ENCODE measurements at regions not wholly inside any gene's neighbourhood (a gene's known extent, or its start where the extent isn't known, plus 50 kb on each side); places are given as distances from the start of the nearest gene placed in this dataset.

GRCh38 chr1:234683127-234683860 lies 73.3 kb upstream of the IRF2BP2 start:
- Histone ChIP-seq H3K9me3 (no peaks in the 10 kb centered on the region), H3K27ac (peak overlapping the region; percentile 53 to 85), H3K4me1 (peaks cover 0 to 4% of the 10 kb centered on the region in 2 donors), H3K36me3 (no peaks in the 10 kb centered on the region), H3K4me3 (no peak overlapping the region), H3K27me3 (no peaks in the 10 kb centered on the region)
- DNase-seq (ENCODE audit: low spot score in 2 of 2) = no peak
- intact Hi-C loops (cut with DNase I; ENCODE audit: low total_unique reads) = no loop called here
- TF ChIP-seq POLR2AphosphoS5 (IDR thresholded peaks at IDR 0.05) = no peak
- no peak for TF ChIP-seq POLR2A (IDR thresholded peaks at IDR 0.05)
- TF ChIP-seq, protein P1, sequence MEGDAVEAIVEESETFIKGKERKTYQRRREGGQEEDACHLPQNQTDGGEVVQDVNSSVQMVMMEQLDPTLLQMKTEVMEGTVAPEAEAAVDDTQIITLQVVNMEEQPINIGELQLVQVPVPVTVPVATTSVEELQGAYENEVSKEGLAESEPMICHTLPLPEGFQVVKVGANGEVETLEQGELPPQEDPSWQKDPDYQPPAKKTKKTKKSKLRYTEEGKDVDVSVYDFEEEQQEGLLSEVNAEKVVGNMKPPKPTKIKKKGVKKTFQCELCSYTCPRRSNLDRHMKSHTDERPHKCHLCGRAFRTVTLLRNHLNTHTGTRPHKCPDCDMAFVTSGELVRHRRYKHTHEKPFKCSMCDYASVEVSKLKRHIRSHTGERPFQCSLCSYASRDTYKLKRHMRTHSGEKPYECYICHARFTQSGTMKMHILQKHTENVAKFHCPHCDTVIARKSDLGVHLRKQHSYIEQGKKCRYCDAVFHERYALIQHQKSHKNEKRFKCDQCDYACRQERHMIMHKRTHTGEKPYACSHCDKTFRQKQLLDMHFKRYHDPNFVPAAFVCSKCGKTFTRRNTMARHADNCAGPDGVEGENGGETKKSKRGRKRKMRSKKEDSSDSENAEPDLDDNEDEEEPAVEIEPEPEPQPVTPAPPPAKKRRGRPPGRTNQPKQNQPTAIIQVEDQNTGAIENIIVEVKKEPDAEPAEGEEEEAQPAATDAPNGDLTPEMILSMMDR (IDR thresholded peaks at IDR 0.05) = no peak

DNA sequence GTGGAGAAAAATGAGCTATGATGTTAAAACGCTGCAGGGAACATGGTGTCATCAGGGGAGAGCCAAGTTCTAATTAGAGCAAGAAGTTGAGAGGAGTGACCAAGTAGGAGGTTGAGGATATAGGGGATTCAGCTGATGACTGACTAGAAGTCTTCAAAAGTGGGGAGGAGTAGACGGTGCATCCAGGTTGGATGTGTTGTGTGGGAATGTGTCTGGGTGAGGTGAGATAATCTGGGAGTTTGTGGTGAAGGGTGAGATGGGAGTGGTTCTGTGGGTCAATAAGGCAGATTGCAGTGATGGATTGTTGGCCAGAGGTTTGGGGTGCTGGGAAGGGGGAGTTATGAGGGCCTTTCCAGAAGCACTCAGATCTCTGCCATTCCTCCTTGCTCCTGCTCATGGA lies 72.0 kb upstream of the IRF2BP2 start:
- TF ChIP-seq POLR2AphosphoS5 (IDR thresholded peaks at IDR 0.05) (no peak), POLR2A (IDR thresholded peaks at IDR 0.05) (no peak)
- TF ChIP-seq, protein P1 (IDR thresholded peaks at IDR 0.05) = no peak
- Histone ChIP-seq H3K27me3 (no peaks in the 10 kb centered on the region), H3K36me3 (no peaks in the 10 kb centered on the region), H3K9me3 (no peaks in the 10 kb centered on the region), H3K27ac (peak overlapping the region in 1 of 2 donors; percentile 17), H3K4me3 (no peak overlapping the region), H3K4me1 (peaks cover 0 to 4% of the 10 kb centered on the region in 2 donors)
- no peak for DNase-seq (ENCODE audit: low spot score in 2 of 2)
- intact Hi-C loops (cut with DNase I; ENCODE audit: low total_unique reads) = no loop called here

DNA sequence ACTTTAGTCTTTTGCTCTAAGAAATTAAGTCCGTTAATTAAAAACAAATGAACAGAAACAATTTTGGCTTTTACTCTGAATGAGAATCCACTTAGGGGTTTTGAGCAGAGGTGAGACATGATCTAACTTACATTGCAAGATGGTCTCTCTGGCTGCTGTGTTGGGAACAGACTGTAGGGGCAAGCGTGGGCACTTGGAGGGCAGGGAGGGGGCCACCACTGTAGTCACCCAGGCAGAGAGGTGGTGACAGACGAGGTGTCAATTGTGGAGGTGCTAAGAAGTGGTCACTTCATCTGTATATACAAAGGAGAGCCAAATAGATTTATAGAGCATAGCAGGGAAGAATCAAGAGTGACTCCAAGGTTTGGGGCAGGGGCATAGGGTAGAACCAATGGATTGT lies 71.1 kb upstream of the IRF2BP2 start:
- intact Hi-C loops (cut with DNase I; ENCODE audit: low total_unique reads) = no loop called here
- H3K4me1 ChIP-seq = peaks cover 0 to 4% of the 10 kb centered on the region in 2 donors
- H3K27ac ChIP-seq = no peak overlapping the region
- H3K9me3 ChIP-seq = no peaks in the 10 kb centered on the region
- H3K36me3 ChIP-seq = no peaks in the 10 kb centered on the region
- no peaks in the 10 kb centered on the region for H3K27me3 ChIP-seq
- H3K4me3 ChIP-seq = no peak overlapping the region
- TF ChIP-seq, protein P1 (IDR thresholded peaks at IDR 0.05) = no peak
- TF ChIP-seq POLR2AphosphoS5 (IDR thresholded peaks at IDR 0.05) (no peak), POLR2A (IDR thresholded peaks at IDR 0.05) (no peak)
- DNase-seq (ENCODE audit: low spot score in 2 of 2) = peak in 1 of 2 donors; percentile 22

GRCh38 chr1:234680331-234680904 lies 70.4 kb upstream of the IRF2BP2 start:
- H3K4me1 ChIP-seq = peaks cover 0 to 4% of the 10 kb centered on the region in 2 donors
- intact Hi-C loops (cut with DNase I; ENCODE audit: low total_unique reads) = no loop called here
- H3K9me3 ChIP-seq = no peaks in the 10 kb centered on the region
- DNase-seq (ENCODE audit: low spot score in 2 of 2) = peak in 1 of 2 donors; percentile 22
- TF ChIP-seq, protein P1 (IDR thresholded peaks at IDR 0.05) = no peak
- TF ChIP-seq POLR2A (IDR thresholded peaks at IDR 0.05) = no peak
- TF ChIP-seq POLR2AphosphoS5 (IDR thresholded peaks at IDR 0.05) = no peak
- no peak overlapping the region for H3K27ac ChIP-seq
- H3K36me3 ChIP-seq = no peaks in the 10 kb centered on the region
- no peak overlapping the region for H3K4me3 ChIP-seq
- H3K27me3 ChIP-seq = no peaks in the 10 kb centered on the region

DNA sequence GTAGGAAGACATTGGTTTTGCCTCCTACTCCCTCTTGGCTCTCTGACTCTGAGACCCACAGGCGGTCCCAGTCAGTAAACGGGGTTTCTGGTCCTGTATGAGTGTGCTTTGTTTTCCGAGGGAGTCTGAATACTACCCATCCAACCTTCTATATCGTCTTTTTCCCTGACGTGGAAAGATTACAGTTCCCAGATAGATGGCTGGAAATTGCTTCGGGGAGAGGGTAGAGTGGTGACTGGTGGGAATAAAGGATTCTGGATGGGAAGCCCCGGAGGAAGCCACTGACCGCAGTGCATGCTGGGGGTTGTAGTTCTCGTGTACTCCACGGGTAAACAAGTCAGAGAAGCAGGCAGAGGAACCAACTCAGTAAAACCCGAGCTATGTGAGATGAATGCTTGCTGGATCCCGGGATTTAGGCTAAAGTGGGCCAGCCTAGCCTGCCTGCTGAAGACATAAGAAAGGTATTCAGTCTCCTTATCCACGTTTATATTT lies 66.2 kb upstream of the IRF2BP2 start:
- H3K36me3 ChIP-seq = no peaks in the 10 kb centered on the region
- intact Hi-C loops (cut with DNase I; ENCODE audit: low total_unique reads) = no loop called here
- peak overlapping the region; percentile 23 to 62 (median 43) for H3K4me3 ChIP-seq
- peak; percentile 56 to 59 for DNase-seq (ENCODE audit: low spot score in 2 of 2)
- no peaks in the 10 kb centered on the region for H3K27me3 ChIP-seq
- no peaks in the 10 kb centered on the region for H3K4me1 ChIP-seq
- peak overlapping the region; percentile 50 to 56 for H3K27ac ChIP-seq
- TF ChIP-seq, protein P1 (IDR thresholded peaks at IDR 0.05) = no peak
- TF ChIP-seq POLR2AphosphoS5 (IDR thresholded peaks at IDR 0.05) (peak in 1 of 3 donors; percentile 29), POLR2A (IDR thresholded peaks at IDR 0.05) (no peak)
- no peaks in the 10 kb centered on the region for H3K9me3 ChIP-seq

All from breast epithelium (tissue), 4 donors.